Suppressor macrophage treated with lipopolysaccharide for 1 hour (primary cell): ENCODE measurements at regions not wholly inside any gene's neighbourhood (a gene's known extent, or its start where the extent isn't known, plus 50 kb on each side); places are given as distances from the start of the nearest gene placed in this dataset.
A peak's percentile ranks its signal among the peaks of the same experiment; 100 is the strongest.
"Not testable (repeated sequence)": the region's sequence is repeated elsewhere in the genome, so short reads cannot be mapped to it uniquely, and the experiment has no call there.

ENCODE experiments used
- DNase-seq, 3 donors: peaks; one replicate each; pipeline ENCODE4 v3.0.0-alpha.2; 2020 to 2022

DNA sequence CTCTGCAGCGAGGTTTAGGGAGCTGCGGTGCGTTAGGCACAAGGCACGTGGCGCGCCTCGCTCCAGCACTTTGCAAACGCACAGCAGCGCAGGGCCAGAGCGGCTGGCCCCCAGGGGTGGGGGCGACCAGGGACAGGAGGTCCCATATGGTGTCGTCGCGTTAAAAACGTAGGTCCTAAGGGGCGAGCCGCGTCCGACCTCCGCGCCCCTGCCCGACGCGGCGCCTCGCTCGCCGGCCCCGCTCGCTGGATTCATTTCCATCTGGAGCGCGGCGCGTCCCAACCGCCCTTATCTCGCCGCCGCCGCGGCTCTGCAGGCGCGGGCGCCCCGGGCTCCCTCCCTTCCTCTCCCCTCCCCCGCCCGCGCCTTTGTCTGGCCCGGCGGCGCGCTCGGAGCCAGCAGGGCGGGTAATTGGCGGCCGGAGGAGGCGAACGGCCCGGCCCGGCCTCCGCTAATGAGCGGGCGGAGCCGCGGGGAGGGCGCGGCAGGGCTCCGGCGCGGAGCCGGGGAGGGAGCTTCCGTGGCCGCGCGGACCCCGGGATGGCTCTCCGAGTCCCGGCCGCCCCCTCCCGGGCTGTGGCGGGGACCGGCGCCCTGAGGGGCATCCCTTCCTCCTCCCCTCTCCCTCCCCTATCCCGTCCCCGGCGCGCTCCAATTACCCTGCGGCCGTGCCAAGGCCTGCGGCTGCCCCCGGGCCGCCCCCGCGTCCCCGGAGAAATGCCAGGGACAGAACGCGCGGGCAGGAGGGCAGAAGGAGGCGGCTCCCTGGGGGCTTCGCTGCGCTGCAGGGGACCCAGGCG lies 409.0 kb downstream of the BCOR start:
- DNase-seq = peak; percentile 21 to 66 (median 47)

GRCh38 chrX:39689376-39690104 lies 408.2 kb downstream of the BCOR start:
- no peak for DNase-seq

- DNase-seq = no peak
Measured at GRCh38 chrX:39690541-39691415, 407.0 kb downstream of the BCOR start.

DNA sequence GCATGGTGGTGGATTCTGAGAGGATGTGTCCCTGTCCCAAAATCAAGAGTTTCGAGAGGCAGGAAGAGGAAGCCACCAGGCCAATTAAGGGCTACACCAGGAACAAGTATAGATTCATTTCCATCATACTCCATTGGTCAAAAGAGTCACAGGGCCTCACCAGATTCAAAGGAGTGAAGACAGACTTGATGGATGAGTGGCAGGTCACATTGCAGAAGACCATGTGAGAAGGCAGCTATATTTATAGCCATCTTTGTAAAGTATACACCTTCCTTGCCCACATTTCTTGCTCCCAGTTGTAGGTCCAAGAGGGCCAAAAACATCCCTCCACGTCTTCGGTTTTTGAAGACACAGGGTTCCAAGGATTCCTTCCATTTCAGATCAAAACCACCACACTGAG lies 406.0 kb downstream of the BCOR start:
- no peak for DNase-seq

DNA sequence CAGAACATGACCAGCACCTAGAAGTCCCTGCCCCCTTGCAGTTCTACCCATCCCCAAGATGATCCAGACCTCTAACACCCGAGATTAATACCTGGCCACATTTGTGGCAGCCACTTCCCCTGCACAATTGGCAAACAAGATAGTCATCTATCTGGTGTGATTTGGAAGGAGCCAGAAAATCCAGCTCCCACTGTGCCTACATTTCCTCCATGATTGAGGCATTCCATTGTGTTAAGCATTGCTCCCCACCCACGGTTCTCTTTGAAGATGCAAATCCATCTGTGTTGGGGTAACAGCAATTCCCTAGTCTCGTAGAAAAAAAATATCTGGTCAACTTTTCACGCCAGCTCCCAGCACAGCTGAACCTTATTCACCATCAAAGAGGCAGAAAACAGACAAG lies 405.0 kb downstream of the BCOR start:
- DNase-seq = no peak

DNA sequence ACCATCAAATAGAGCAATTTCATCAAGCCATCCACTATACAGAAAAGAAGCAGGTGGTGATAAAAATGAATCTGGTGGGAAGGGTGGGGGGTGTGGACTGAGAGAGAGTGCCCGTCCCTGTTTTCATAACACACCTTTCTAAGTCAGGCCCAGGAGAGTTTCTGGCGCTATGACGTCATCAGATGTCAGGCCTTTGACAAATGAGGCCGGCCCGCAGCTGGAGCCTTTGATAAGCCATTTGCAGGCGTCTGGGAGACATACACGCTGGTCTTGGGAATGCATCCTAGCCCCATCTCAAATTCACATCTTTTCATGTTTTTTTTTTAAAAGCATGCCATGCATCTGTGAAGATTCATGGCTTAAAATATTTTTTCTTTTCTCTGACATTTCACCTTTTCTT lies 404.5 kb downstream of the BCOR start:
- no peak for DNase-seq

DNA sequence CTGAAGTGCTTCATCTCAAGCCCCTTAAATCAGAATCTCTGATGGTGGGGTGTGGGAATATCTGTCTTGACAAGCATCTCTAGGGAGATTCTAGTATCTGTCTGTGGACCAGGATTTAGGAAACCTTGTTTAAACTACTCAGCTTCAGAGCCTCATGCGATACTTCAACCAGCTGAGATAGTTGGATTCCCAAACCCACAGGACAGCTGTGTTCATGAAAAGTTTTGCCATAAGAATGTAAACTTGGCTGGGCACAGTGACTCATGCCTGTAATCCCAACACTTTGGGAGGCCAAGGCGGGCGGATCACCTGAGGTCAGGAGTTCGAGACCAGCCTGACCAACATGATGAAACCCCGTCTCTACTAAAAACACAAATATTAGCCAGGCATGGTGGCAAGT lies 395.1 kb downstream of the BCOR start:
- DNase-seq = not testable (repeated sequence)

DNA sequence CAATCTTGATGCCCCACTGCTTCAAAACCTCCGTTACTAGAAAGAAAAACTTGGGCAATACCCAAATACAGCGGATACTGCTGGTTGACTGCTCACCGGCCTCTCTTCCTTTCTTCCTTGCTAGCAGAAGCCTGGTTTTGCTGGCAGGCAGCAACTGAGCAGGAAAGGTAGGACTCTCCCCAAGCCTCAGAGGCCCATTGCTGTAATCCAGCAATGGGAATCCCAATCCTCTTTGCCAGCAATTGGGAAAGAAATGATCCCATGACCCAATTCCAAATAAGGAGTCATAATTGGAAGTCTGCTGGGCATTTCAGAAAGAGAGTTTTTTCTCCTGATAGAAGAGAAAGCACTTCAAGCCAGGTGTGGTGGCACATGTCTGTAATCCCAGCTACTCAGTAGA lies 394.5 kb downstream of the BCOR start:
- no peak for DNase-seq

- no peak for DNase-seq
Measured at GRCh38 chrX:39704590-39704989, 393.2 kb downstream of the BCOR start.

DNA sequence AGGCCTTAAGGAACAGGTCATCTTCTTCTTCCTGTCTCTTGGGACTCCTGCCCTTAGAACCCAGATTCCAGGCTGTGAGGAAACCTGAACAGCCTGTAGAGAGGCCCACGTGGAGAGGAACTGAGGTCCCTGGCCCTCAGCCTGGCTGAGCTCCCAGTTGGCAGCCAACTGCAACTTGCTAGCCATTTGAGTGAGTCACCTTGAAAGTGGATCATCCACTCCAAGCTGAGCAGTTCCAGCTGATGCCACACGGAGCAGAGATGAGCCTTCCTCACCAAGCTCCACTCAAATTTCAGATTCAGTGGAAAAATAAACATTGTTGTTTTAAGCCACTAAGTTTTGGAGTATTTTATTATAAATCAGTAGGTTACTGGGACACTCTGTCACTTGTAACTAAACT lies 392.5 kb downstream of the BCOR start:
- DNase-seq = peak; percentile 47 to 50 (median 49)

DNA sequence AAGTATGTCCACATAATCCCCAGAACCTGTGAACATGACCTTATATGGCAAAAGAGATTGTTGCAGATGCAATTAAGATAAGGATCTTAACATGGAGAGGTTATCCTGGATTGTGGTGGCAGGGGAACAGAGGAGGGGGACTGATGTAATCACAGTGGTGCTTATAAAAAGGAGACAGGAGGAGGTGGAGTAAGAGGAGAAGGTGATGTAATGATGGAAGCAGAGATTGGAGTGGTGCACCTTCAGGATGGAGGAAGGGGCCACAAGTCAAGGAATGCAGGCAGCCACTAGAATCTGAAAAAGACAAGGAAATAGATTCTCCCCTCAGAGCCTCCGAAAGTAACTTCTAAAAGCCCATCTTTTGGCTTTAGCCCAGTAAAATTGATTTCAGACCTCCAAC lies 388.4 kb downstream of the BCOR start:
- DNase-seq = no peak

- DNase-seq = no peak
Measured at GRCh38 chrX:39709812-39710211, 387.9 kb downstream of the BCOR start.

GRCh38 chrX:39710776-39711175 lies 387.0 kb downstream of the BCOR start:
- no peak for DNase-seq

- DNase-seq = no peak
Measured at GRCh38 chrX:39714471-39714870, 383.3 kb downstream of the BCOR start.

- no peak for DNase-seq
Measured at GRCh38 chrX:39716401-39716800, 381.4 kb downstream of the BCOR start.

DNA sequence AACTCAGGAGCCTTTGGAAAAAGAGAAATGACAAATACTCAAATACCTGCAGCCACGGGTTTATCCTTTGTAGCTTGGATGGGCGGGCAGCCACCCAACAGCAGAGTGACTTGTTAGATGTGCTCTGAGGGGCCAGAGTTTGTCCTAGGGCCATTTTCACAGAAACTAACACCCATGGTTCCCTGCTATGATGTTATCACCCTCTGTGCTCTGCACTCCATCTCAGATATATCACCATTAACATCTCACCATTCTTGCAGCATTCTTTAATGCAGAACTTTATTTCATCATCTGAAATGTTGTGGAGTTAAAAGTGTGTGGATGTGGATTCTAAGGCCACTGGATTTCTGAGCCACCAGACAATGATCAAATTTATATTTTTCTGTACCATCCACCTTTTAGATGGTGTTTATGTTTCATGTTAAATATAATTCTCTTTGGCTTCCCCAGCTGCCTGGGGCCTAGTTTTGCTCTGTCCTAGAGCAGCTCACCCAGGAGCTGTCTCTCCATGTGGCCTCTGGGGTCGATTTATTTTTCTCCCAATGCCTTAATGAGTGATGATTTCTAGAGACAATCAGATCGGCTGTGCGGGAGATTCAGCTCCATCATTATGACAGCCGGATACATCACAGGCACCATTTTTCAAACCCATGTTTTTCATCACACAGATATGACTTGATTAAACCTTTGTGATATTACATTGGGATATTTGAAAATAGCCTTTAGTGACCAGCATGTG lies 380.8 kb downstream of the BCOR start:
- DNase-seq = no peak

- no peak for DNase-seq
Measured at GRCh38 chrX:39718981-39719380, 378.8 kb downstream of the BCOR start.

DNA sequence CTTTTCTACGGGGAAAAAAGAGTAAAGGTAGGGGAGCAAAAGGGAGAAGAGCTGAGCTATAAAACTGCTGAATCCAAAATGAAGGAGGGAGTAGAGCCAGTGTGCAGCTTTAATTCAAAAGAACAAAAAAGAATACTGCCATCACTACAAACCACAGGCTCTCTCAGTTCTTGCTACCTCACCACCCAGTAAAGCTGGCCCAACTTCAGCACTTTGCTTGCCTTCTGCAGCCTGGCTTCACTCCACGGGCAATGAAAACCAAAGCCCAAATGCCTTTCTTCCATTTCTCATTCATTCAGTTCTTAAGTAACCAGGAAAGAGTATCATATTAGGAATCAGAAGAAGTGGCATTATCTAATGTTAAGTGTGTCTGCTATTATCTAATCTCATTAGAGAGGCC lies 376.8 kb downstream of the BCOR start:
- DNase-seq = no peak

DNA sequence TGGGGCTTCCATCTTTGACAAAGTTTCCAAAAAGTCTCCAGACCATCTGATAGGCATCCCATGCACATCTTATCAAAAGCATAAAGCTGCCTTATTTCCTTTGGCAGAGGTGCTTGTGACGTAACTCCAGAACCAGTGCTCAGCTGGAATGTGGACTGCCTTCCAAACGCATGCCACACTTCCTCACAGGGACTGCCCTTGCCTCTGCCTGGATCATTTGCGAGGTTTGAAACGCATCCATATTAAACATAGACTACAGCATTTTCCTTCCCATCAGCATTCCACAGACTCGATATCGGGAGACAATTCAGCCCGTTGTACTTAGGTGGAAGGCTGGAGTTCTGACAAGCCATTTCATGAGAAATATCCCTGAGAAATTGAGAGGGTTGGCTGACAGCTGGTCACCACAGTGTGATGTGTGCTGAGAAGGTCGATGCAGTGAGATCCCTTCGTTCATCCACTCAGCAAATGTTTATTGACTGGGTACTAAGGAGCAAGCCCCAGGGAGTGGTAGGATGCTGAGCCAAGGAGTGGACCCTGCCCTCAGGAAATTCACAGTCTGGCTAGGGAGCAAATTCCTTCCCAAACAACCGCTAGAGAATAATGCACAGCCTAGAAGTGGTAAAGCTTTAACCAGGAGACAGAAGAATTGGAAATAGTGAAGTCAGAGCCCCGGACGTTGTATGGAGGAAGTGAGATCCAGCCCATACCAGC lies 376.0 kb downstream of the BCOR start:
- DNase-seq = peak in 2 of 3 donors; percentile 15 to 20

GRCh38 chrX:39724544-39724943 lies 373.2 kb downstream of the BCOR start:
- DNase-seq = no peak

DNA sequence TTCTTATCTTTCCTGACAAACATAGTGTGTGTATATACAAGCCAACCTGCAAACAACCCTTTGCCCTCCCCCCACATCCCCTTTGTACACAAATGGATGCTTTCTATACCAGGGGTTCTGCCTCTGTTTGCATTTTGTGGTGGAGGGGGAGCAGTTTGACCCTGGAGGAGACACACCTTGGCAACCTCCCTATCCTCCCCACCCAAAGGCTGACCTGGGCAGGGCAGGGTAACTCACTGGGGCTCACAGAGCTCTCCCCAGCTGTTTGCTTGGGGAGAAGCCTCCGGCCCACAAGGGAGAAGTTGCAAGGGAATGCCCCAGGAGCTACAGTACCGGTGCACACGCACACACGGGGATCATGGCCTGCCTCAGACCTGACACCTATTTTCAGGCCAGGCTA lies 372.6 kb downstream of the BCOR start:
- DNase-seq = no peak
